ENCODE measurements at regions not wholly inside any gene's neighbourhood (a gene's known extent, or its start where the extent isn't known, plus 50 kb on each side); places are given as distances from the start of the nearest gene placed in this dataset.

DNA sequence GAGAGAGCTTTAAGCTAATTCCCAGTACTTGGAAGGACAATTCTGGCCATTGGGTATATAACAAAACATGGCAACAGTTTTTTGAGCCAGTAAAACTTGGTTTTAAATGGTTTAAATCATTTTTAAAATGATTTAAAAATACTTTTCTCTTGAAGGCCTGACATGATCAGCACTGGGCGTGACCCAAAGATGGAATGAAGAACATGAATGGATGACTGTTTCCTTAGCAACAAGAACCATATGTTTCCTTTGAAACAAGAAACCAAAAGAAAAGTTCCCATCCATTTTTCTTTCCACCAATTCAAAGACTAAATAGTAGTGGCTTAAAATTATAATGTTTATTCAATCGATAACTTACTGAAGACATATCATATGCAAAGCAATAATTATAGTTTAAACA is 348.3 kb upstream of the FIGN start:
- Histone ChIP-seq H3K4me3 (replicated peaks in 1 of 2; ENCODE audit: low read depth in 1 of 2, low read length in 2 of 2) (no peak overlapping the region), H3K4me2 (ENCODE audit: low read length) (no peak overlapping the region), H3K9me3 (ENCODE audit: control insufficient read depth in 1 of 2, insufficient read depth in 1 of 2, low read depth in 1 of 2, low read length in 2 of 2) (no peaks in the 10 kb centered on the region), H3K79me2 (ENCODE audit: insufficient read depth, low read length) (no peaks in the 10 kb centered on the region), H3K27me3 (ENCODE audit: insufficient read depth, low read length) (no peaks in the 10 kb centered on the region), H3K36me3 (ENCODE audit: control insufficient read depth in 1 of 2, insufficient read depth in 2 of 2, low read length in 2 of 2) (no peaks in the 10 kb centered on the region), H3K9me2 (ENCODE audit: insufficient read depth) (no peaks in the 10 kb centered on the region), H3K27ac (ENCODE audit: low read depth, low read length) (no peak overlapping the region), H2AFZ (ENCODE audit: low read depth, low read length, poor library complexity, severe bottlenecking) (no peak overlapping the region), H3K4me1 (ENCODE audit: control insufficient read depth in 1 of 2, insufficient read depth in 2 of 2, low read length in 2 of 2) (no peaks in the 10 kb centered on the region), H4K20me1 (ENCODE audit: insufficient read depth) (no peaks in the 10 kb centered on the region), H3K9ac (ENCODE audit: low read length) (no peak overlapping the region)
- no peak for ATAC-seq
- BruUV-seq (replicated peaks) = no TSS peak
- RAD21 ChIA-PET (ENCODE audit: low non-redundant PET in 1 of 2, low total read pairs in 2 of 2, uncharacterized antibody in 2 of 2, unreplicated experiment in 2 of 2) = no interaction called here
- TF ChIP-seq, protein P1, sequence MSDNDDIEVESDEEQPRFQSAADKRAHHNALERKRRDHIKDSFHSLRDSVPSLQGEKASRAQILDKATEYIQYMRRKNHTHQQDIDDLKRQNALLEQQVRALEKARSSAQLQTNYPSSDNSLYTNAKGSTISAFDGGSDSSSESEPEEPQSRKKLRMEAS (IDR thresholded peaks at IDR 0.05) = no peak
- TF ChIP-seq, protein P2, sequence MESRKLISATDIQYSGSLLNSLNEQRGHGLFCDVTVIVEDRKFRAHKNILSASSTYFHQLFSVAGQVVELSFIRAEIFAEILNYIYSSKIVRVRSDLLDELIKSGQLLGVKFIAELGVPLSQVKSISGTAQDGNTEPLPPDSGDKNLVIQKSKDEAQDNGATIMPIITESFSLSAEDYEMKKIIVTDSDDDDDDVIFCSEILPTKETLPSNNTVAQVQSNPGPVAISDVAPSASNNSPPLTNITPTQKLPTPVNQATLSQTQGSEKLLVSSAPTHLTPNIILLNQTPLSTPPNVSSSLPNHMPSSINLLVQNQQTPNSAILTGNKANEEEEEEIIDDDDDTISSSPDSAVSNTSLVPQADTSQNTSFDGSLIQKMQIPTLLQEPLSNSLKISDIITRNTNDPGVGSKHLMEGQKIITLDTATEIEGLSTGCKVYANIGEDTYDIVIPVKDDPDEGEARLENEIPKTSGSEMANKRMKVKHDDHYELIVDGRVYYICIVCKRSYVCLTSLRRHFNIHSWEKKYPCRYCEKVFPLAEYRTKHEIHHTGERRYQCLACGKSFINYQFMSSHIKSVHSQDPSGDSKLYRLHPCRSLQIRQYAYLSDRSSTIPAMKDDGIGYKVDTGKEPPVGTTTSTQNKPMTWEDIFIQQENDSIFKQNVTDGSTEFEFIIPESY (IDR thresholded peaks at IDR 0.05; ENCODE audit: extremely low read depth, insufficient replicate concordance, low read length) = no peak
- intact Hi-C loops (cut with micrococcal nuclease) = no loop called here
- CTCF ChIA-PET = no interaction called here
- DNase-seq (ENCODE audit: low read depth, low spot score) = no peak
- POLR2A ChIA-PET = no interaction called here

DNA sequence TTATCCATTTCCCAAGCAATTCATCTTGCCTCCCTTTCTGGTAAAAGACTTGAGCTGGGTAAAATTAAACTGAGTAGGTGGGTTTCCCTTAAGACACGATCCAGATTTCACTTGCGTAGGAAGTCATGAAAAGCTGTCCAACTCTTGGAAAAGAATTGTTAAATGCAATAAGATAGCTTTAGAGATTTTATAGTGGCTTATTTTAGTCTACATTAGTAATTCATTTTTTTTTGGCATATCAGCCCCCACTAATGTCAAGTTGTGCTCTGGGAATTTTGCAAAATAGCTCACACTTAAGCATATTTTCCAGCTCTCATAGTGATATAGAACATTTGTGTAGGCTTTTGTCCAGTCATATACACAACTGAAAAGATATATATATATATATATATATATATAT is 344.7 kb upstream of the FIGN start:
- Histone ChIP-seq H3K4me3 (replicated peaks in 1 of 2; ENCODE audit: low read depth in 1 of 2, low read length in 2 of 2) (no peak overlapping the region), H3K9me2 (ENCODE audit: insufficient read depth) (no peaks in the 10 kb centered on the region), H3K27me3 (ENCODE audit: insufficient read depth, low read length) (0 out of 2 replicates have a peak, but pooled peaks cover 5% of the 10 kb centered on the region), H4K20me1 (ENCODE audit: insufficient read depth) (no peaks in the 10 kb centered on the region), H3K9ac (ENCODE audit: low read length) (no peak overlapping the region), H3K4me1 (ENCODE audit: control insufficient read depth in 1 of 2, insufficient read depth in 2 of 2, low read length in 2 of 2) (no peaks in the 10 kb centered on the region), H3K27ac (ENCODE audit: low read depth, low read length) (no peak overlapping the region), H3K36me3 (ENCODE audit: control insufficient read depth in 1 of 2, insufficient read depth in 2 of 2, low read length in 2 of 2) (no peaks in the 10 kb centered on the region), H3K9me3 (ENCODE audit: control insufficient read depth in 1 of 2, insufficient read depth in 1 of 2, low read depth in 1 of 2, low read length in 2 of 2) (no peaks in the 10 kb centered on the region), H2AFZ (ENCODE audit: low read depth, low read length, poor library complexity, severe bottlenecking) (no peak overlapping the region), H3K4me2 (ENCODE audit: low read length) (no peak overlapping the region), H3K79me2 (ENCODE audit: insufficient read depth, low read length) (no peaks in the 10 kb centered on the region)
- TF ChIP-seq TCF7L2 (IDR thresholded peaks at IDR 0.05; ENCODE audit: borderline replicate concordance, extremely low read depth, insufficient read depth, insufficient read length) (no peak), FOSL1 (IDR thresholded peaks at IDR 0.05; ENCODE audit: low read depth) (no peak), SRF (IDR thresholded peaks at IDR 0.05; ENCODE audit: low read depth) (no peak), EZH2 (IDR thresholded peaks at IDR 0.05) (no peak), CEBPB (IDR thresholded peaks at IDR 0.05; ENCODE audit: low read depth) (no peak), RAD21 (IDR thresholded peaks at IDR 0.05; ENCODE audit: low read depth) (no peak), YY1 (IDR thresholded peaks at IDR 0.05; ENCODE audit: extremely low read depth, insufficient replicate concordance, low read depth, low read length) (no peak), ZFX (IDR thresholded peaks at IDR 0.05) (no peak), ZNF274 (IDR thresholded peaks at IDR 0.05; ENCODE audit: low read depth, low read length) (no peak), ELF1 (IDR thresholded peaks at IDR 0.05; ENCODE audit: borderline replicate concordance, low read depth) (no peak)
- TF ChIP-seq, protein P3, sequence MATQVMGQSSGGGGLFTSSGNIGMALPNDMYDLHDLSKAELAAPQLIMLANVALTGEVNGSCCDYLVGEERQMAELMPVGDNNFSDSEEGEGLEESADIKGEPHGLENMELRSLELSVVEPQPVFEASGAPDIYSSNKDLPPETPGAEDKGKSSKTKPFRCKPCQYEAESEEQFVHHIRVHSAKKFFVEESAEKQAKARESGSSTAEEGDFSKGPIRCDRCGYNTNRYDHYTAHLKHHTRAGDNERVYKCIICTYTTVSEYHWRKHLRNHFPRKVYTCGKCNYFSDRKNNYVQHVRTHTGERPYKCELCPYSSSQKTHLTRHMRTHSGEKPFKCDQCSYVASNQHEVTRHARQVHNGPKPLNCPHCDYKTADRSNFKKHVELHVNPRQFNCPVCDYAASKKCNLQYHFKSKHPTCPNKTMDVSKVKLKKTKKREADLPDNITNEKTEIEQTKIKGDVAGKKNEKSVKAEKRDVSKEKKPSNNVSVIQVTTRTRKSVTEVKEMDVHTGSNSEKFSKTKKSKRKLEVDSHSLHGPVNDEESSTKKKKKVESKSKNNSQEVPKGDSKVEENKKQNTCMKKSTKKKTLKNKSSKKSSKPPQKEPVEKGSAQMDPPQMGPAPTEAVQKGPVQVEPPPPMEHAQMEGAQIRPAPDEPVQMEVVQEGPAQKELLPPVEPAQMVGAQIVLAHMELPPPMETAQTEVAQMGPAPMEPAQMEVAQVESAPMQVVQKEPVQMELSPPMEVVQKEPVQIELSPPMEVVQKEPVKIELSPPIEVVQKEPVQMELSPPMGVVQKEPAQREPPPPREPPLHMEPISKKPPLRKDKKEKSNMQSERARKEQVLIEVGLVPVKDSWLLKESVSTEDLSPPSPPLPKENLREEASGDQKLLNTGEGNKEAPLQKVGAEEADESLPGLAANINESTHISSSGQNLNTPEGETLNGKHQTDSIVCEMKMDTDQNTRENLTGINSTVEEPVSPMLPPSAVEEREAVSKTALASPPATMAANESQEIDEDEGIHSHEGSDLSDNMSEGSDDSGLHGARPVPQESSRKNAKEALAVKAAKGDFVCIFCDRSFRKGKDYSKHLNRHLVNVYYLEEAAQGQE (IDR thresholded peaks at IDR 0.05; ENCODE audit: low read depth) = no peak
- TF ChIP-seq, protein P4, sequence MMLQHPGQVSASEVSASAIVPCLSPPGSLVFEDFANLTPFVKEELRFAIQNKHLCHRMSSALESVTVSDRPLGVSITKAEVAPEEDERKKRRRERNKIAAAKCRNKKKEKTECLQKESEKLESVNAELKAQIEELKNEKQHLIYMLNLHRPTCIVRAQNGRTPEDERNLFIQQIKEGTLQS (IDR thresholded peaks at IDR 0.05) = no peak
- ChIA-PET RAD21 (ENCODE audit: low non-redundant PET in 1 of 2, low total read pairs in 2 of 2, uncharacterized antibody in 2 of 2, unreplicated experiment in 2 of 2) (no interaction called here), POLR2A (no interaction called here), CTCF (interaction anchor here (1.6 kb wide), 1 partner anchor 19 kb away, joined by 4 read pairs; no protein-coding TSS in a partner anchor)
- DNase-seq (ENCODE audit: low read depth, low spot score) = no peak
- ATAC-seq = no peak
- intact Hi-C loops (cut with micrococcal nuclease) = no loop called here
- no TSS peak for BruUV-seq (replicated peaks)
